C4-2B (cell line): ENCODE measurements at regions not wholly inside any gene's neighbourhood (a gene's known extent, or its start where the extent isn't known, plus 50 kb on each side); places are given as distances from the start of the nearest gene placed in this dataset.
"Not testable (repeated sequence)": the region's sequence is repeated elsewhere in the genome, so short reads cannot be mapped to it uniquely, and the experiment has no call there.

Experiments used
- CTCF ChIP-seq: fragments of 450-650 bp; conservative IDR thresholded peaks from 2 replicates; pipeline ENCODE4 v1.5.1; 2017; ENCODE audit warnings: mild to moderate bottlenecking
- ZFX ChIP-seq: fragments of 450-650 bp; IDR thresholded peaks from 2 replicates; pipeline ENCODE4 v1.6.1; 2017

GRCh38 chr9:42757251-42757650 is 573.8 kb downstream of the SPATA31A6 start:
- TF ChIP-seq CTCF, ZFX: not testable (repeated sequence)
